ENCODE measurements at regions not wholly inside any gene's neighbourhood (a gene's known extent, or its start where the extent isn't known, plus 50 kb on each side); places are given as distances from the start of the nearest gene placed in this dataset.
A peak's percentile ranks its signal among the peaks of the same experiment; 100 is the strongest.

DNA sequence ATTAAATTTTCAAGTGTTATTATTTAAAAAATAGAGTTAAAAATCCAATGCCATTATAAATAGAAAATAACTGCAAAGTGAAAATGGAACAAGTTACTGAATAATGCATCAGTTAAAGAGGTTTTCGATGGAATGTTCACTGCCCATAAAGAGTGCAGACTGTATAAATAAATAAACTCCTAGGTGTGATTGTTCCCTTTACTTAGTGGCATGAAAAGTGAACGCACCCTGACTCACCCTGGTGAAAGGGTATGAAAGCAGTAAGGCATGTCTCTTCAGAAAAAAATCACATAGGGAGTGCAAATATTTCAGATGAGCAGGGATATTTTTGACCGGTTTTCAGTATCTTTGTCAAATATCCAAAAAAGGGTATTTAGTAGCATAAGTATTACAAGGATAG is 387.8 kb downstream of the DCAF12L2 start:
- DNase-seq (ENCODE audit: extremely low read depth, low read depth), result no peak

DNA sequence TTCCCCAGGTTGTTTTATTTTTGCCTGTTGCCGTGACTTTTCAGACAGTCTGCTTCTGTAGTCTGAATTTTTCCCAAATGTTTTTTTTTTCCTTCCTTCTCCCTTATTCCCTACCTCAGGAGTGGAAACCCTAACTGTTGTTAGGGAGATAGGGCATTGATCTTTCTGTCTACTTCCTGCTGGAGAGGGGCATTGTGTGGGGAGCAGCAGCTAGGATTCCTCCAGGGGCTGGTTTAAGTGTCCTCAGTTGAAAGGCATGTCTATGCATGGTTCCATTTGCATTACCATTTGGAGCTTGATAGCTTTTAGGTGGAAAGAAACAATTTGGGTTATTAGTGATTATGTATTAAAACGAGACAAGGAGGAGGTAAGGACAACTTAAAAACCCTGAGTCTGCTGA is 383.9 kb downstream of the DCAF12L2 start:
- no peak for DNase-seq (ENCODE audit: extremely low read depth, low read depth)

DNA sequence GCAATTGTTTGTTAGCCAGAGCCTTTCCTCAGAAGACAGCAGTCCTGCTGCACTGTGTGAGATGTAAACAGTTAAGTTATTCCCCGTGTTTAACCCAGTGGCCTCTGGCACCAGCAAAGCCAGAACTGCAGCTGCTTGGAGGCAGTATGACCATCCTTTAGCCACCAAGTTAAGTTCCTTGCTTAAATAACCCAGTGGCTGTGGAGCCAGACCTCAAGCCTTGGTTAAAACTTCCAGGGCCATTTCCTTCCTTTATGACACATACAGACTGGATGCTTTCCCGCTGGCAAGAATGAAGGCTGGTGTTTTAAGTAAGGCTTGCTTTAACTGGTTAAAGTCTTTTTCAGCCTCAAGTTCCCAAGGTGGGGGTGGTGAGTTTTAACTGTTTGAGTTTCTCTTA is 379.8 kb downstream of the DCAF12L2 start:
- DNase-seq (ENCODE audit: extremely low read depth, low read depth), result no peak

DNA sequence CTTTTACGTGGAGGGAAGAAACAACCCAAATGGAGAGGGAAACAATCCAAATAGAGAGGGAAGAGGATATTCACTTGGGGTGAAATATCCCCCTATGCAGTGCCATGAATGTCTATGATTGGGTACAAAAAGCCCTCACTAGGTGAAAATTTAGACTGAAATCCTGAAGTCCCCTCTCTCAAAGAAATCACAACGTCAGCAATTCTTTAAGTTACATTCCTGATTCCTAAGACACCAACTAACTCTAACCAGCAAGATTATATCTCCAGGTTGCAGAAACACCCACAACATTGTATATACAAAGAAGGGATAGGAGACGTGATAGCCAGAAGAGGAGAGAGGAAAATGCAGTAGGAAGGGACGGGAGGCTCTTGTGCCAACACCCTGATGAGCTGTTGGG is 374.3 kb downstream of the DCAF12L2 start:
- no peak for DNase-seq (ENCODE audit: extremely low read depth, low read depth)

DNA sequence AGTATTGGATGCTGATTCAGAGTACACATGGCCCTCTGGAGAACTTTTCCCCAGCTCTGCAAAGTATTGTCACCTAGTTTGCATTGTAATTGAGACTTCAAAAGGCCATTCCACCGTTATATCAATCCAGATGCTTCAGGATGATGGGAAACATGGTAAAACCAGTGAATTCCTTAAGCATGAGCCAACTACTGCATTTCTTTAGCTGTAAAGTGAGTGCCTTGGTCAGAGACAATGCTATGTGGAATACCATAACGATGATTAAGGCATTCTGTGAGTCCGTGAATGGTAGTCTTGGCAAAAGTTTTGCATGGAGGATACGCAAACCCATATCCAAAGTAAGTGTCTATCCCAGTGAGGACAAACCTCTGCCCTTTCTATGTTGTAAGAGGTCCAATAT is 355.2 kb downstream of the DCAF12L2 start:
- no peak for DNase-seq (ENCODE audit: extremely low read depth, low read depth)

DNA sequence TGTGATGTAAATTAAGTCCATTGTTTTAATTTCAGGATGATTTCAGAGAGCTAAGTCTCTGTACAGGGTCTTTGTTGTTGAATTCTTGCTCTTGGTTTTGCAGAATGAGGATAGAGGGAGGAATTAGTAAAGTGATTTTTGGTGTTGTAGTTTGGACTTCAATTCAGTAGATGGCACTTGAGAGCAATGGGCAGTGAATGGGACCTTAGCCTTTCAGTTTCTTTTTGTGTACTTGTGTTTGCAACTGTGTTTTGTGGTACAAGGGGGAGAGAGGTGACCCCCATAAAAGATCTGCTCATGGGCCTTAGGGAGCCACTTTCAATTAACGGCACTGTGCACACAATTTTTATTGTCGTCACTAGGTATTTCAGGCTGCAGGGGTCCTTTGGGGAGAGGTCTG is 340.0 kb downstream of the DCAF12L2 start:
- no peak for DNase-seq (ENCODE audit: extremely low read depth, low read depth)

DNA sequence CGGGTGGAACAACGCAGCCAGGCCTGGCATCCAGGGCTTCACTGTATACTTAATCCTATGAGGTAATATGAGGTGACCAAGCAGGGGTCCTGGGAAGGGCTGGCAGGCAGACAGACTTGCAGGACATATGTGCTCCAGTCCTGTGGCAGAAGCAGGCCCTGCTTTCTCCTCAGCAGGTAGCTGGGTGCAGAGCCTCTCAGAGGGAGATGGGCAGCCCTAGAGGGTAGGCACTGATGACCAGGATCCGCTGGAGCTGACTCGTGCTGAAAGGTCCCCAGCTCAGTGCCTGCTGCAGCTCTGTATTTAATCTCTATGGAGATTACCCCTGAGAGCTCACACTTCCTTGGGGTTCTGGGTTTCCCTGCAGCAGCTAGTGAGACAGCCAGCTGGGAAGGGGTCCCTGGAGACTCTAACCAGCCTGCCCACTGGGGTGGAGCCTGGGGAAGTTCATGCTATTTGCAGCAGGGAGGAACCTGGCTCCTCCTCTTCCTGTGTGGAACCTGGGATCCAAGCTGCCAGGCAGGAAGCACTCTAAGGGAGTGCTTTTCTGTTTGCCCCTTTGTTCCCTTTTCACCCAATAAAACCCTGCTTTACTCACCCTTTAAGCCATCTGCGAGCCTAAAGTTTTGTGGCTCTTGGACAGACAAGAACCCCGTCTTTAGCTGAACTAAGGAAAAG is 339.2 kb downstream of the DCAF12L2 start:
- DNase-seq (ENCODE audit: extremely low read depth, low read depth), result no peak

DNA sequence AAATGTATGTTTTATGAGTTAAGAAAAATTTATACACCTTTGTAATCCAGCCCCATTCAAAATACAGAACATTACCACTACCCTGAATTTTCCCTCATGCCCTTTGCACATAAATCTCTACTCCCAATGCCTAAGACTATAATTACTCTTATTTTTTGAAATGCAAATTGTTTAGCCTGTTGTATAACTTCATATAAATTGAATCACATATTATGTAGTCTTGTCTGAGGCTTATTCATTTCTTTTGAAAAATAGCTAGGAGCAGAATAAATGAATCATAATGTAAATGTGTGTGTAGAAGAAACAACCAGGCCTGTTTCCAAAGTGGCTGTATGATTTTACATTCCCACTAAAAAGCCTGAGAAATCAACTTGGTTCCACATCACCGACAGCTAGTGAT is 319.8 kb downstream of the DCAF12L2 start:
- no peak for DNase-seq (ENCODE audit: extremely low read depth, low read depth)

DNA sequence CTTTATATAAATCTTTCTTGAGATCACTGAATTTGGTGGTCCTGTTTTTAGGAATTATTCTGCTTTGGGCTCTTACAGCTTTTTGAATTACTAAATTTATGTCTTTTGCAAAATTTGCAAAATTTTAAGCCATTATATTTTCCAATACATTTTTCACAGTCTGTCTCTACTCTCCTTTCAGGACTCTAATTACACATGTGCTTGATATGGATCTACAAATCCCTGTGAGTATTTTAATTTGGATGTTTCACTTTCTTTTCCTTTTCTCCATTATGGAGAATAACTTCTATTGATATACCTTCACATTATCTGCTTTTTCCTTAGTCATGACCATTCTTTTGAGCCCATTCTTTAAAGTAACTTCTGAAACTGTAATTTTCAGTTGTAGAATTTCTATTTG is 315.4 kb downstream of the DCAF12L2 start:
- DNase-seq (ENCODE audit: extremely low read depth, low read depth), result no peak

DNA sequence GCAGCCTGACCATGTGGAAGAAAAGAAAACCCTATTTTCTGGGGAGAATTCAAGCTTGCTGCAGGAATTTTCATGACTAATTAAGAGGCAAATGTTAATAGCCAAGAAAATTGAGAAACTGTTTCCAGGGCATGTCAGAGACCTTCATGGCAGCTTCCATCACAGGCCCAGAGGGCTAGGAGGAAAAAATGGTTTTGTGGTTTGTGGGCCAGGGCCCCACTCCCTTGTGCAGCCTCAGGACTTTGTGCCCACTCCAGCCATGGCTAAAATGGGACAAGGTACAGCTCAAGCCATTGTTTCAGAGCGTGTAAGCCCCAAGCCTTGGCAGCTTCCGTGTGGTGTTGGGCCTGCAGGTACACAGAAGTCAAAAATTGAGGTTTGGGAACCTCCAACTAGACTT is 282.9 kb downstream of the DCAF12L2 start:
- DNase-seq (ENCODE audit: extremely low read depth, low read depth), result no peak

DNA sequence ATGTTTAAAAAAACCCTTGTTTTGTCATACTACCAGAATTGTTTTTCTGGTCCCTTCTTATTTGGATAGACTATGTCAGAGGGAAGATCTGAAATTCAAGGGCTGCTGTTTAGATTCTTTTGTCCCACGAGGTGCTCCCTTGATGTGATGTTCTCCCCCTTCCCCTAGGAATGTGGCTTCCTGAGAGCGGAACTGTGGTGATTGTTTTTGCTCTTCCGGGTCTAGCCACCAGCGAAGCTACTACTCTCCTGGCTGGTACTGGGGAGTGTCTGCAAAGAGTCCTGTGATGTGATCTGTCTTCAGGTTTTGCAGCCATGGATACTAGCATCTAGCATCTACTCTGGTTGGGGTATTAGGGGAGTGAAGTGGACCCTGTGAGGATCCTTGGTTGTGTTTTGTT is 271.1 kb downstream of the DCAF12L2 start:
- DNase-seq (ENCODE audit: extremely low read depth, low read depth), result no peak

DNA sequence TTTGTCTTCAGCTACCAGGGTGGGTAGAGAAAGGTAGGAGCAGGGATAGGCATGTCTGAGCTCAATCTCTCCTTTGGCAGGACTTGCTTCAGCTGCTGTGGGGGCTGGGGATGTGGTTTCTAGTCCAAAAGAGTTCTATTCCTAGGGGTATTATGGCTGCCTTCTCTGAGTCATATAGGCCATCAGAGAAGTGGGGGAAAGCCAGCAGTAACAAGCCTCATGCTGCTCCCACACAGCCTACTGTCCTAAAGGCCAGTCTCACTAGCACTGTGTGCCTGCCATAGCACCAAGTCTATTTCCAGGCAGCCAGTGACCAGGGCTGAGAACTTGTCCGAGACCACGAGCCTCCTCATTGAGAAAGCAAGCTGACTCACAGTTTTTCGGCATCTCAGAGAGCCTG is 270.6 kb downstream of the DCAF12L2 start:
- DNase-seq (ENCODE audit: extremely low read depth, low read depth), result no peak

DNA sequence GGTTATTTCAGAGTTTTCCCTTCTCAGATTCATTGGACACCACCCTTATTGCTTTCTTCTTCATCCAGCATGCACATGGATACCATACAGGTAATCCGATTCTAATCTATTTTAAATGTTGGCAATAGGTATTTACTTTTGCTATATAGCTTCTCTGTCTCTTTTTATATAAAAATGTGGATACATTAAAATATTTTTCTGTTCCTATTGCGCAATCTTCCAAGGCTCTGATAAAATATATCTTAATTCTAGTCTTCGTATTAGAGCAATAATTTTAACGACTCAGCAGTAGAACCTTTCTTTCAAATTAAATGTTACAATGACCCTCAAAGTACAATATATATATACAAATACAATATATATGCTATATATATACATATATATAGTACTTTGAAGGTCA is 239.8 kb downstream of the DCAF12L2 start:
- no peak for DNase-seq (ENCODE audit: extremely low read depth, low read depth)

DNA sequence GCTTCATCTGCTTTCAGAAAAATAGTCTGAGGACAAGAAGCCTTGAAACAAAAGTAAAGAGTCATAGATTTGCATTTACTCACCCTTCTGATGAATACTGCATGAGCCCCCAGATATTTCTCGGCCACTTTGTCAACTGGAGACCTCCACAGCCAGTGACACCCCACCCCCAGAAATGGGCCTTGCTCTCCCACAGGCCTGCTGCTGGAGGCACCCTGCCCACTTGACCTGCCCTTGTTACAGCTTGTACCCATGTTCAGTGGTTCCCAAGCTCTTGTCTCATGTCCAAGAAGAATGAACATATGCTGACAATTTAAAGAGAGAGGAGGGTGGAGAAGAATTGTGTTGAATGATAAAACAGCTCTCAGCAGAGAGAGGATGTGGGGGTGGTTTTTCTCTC is 225.1 kb downstream of the DCAF12L2 start:
- DNase-seq (ENCODE audit: extremely low read depth, low read depth), result no peak

DNA sequence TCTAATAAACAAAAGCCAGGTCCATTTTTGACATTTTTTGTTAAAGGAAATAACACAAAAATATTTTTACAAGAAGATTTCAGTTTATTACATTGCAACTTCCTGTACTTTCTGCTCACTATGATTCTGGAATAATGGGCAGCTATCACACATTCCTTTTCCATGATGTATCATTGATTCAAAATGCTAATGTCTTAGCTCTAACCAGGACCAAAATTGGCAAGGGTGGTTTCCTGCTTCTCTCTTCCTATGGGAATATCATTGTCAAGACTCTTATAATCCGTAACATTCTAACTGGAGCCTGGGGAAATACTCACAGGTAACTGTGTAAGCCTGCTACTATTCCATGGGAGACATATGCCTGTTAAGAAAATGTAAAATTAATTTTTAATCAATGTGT is 218.6 kb downstream of the DCAF12L2 start:
- no peak for DNase-seq (ENCODE audit: extremely low read depth, low read depth)

DNA sequence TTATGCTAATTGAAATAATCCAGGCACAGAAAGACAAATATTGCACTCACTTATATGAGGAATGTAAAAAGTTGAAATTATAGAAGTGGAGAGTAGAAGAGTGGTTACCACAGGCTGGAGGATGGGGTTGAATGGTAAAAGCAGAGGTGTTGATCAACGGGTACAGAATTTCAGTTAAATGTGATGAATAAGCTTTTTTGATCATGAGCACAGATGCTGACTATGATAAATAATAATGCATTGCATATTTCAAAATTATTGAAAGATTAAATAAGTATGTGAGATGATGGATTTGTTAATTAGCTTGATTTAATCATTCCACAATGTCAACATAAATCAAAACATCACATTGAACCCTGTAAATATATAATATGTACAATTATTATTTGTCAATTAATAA is 213.1 kb downstream of the DCAF12L2 start:
- no peak for DNase-seq (ENCODE audit: extremely low read depth, low read depth)

DNA sequence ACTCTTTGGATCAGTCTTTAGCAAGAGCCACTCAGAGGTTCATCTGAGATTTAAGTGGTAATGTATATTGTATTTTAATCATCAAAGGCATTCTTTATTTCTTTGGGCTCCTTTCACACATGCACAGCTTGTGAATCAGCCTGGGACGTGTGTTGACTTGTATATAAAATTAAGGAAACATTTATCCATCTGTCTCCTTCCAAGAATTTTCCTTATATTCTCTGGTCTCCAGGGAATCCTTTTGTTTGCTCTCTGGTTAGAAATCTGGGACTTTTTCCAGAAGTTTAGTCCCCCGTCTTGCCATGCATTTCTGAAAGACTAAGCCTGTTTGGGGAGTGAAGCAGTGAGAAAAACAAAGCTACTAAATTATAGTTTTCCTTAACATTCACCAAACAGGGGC is 212.3 kb downstream of the DCAF12L2 start:
- DNase-seq (ENCODE audit: extremely low read depth, low read depth), result no peak

DNA sequence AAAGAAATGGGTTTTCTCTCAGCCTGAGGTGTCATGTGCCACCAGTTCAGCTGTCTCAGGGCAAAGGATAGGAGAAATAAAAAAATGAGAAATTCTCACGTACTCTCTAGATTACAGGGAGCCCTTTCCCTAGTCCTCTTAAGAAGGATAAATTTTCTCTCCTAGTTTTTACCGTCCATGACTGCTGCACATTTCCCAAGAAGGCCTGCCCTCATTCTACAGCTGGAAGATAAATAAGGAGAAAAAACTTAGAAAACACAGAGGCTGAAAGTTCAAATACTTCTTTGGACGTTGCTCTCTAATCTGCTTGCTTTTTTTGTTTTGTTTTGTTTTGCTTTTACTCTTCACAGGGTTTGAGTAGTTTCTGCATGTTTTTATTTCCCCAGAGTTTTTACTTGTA is 211.9 kb downstream of the DCAF12L2 start:
- DNase-seq (ENCODE audit: extremely low read depth, low read depth), result no peak

DNA sequence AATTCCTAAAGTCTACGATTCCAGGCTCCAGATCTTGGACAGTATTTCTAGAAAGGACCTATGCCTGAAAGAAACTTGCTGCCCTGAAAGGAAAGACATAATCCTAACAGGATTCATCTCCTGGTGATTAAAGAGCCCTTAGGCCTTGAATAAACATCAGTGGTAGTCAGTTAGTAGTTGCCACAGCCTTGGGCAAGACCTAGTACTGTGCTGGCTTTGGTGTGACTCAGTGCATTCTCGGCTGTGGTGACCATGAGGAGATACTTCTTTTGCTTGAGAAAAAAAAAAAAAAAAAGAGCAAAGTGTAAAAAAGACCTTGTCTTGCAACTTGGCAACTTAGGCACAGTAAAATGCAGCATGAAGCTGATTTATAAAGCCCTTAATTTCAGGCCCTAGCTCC is 188.2 kb downstream of the DCAF12L2 start:
- no peak for DNase-seq (ENCODE audit: extremely low read depth, low read depth)

DNA sequence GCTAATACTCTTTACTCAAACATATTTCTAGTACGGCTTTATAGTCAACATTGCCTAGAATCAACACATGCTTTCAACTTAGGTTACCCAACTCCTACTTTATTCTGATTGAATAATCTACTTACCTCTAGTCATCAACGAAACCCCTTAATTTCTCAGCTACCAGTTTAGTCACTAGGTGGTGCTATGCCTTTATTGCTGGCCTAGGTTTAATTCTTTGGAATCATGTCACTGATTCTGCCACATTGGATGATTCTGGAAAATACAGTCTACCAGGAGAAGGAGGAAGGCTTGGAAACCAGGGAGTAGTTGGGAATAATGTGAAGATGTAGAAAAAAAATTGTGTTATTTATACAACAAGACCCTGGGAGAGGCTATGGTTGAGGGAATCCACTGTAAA is 167.7 kb downstream of the DCAF12L2 start:
- peak; percentile 2 for DNase-seq (ENCODE audit: extremely low read depth, low read depth)

DNA sequence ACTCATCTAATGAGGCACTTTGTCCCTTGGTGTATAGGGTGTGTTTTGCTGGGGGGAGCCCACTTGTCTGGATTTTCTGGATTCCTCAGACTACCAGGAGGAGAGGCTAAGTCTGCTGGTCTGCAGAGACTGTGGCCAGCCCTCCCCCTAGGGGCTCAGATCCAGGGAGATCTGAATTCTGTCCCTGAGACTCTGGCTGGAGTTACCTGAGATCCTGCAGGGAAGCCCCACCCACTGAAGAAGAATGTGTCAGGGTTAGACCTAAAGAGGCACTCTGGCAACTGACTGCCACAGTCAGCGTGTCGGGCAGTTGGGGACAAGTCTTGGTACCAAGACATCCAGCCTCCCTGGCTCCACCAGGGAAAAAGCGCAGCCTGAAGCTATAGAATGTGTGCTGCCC is 138.9 kb downstream of the DCAF12L2 start:
- no peak for DNase-seq (ENCODE audit: extremely low read depth, low read depth)

DNA sequence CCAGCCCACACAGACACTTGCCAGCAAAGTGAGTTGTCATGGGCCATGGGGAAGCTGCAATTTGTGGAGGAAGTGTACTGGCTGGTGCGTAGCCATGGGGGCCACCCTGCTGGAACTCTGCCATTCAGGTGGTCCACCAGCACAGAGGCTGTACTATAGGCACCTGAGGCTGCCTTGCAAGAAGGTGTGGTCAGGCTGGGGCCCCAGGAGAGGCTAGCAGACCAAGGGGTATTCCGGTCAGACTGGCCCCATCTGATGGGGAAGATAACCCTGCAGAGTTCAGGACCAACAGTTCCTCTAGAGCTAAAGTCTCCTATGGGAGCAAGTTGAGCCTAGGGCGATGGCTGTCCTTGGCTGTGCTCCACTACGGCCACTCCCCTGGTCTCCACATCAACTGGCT is 136.1 kb downstream of the DCAF12L2 start:
- DNase-seq (ENCODE audit: extremely low read depth, low read depth), result no peak

DNA sequence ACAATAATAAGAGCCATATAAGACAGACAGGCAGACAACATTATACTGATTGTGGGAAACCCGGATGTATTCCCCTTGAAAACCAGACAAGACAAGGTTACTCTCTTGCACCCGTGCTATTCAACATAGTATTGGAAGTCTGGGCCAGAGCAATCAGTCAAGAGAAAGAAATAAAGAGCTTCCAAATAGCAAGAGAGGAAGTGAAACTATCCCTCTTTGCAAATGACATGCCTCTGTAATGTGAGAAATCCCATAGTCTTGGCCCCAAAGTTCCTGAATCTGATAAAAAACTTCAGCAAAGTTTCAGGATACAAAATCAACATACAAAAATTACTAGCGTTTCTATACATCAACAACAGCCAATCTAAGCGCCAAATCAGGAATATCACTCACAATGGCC is 102.1 kb downstream of the DCAF12L2 start:
- DNase-seq (ENCODE audit: extremely low read depth, low read depth), result no peak
